Endodermal cell (in vitro differentiated cells): ENCODE measurements at regions not wholly inside any gene's neighbourhood (a gene's known extent, or its start where the extent isn't known, plus 50 kb on each side); places are given as distances from the start of the nearest gene placed in this dataset.
"Not testable (repeated sequence)": the region's sequence is repeated elsewhere in the genome, so short reads cannot be mapped to it uniquely, and the experiment has no call there.

Experiments
- DNase-seq: peaks from one replicate; pipeline ENCODE4 v3.0.0-alpha.2; 2017
- H3K27ac ChIP-seq: 2 replicates; pipeline ENCODE4 v1.5.1; 2013; ENCODE audit warnings: mild to moderate bottlenecking, low read depth, low read length, moderate library complexity
- H3K27me3 ChIP-seq: 2 replicates; pipeline ENCODE4 v1.6.1; 2013; ENCODE audit warnings: mild to moderate bottlenecking, low read length, moderate library complexity; ENCODE audit not compliant: insufficient read depth, control insufficient read depth, poor library complexity, severe bottlenecking
- H3K36me3 ChIP-seq: 2 replicates; pipeline ENCODE4 v1.7.0; 2013; ENCODE audit warnings: mild to moderate bottlenecking, low read length, moderate library complexity; ENCODE audit not compliant: control insufficient read depth, insufficient read depth
- H3K4me1 ChIP-seq: one replicate; pipeline ENCODE4 v1.7.0; 2013; ENCODE audit warnings: low read length; ENCODE audit not compliant: control insufficient read depth, insufficient read depth
- H3K4me3 ChIP-seq: 2 replicates; pipeline ENCODE4 v1.5.1; 2013; ENCODE audit warnings: mild to moderate bottlenecking, low read length, moderate library complexity
- H3K9ac ChIP-seq: 2 replicates; pipeline ENCODE4 v1.6.1; 2013; ENCODE audit warnings: mild to moderate bottlenecking, low read length, moderate library complexity; ENCODE audit not compliant: poor library complexity, severe bottlenecking; ENCODE audit errors: extremely low read depth
- H3K9me3 ChIP-seq: 2 replicates; pipeline ENCODE4 v1.6.1; 2013; ENCODE audit warnings: mild to moderate bottlenecking, low read length, moderate library complexity; ENCODE audit not compliant: control insufficient read depth
- H3K27ac Mint-ChIP-seq: 2 replicates; pipeline ENCODE4 v1.8.0; 2020; ENCODE audit warnings: mixed read lengths
- H3K27me3 Mint-ChIP-seq: 2 replicates; pipeline ENCODE4 v1.8.0; 2021; ENCODE audit warnings: mild to moderate bottlenecking, mixed read lengths; ENCODE audit not compliant: insufficient read depth
- H3K36me3 Mint-ChIP-seq: 2 replicates; pipeline ENCODE4 v1.8.0; 2020; ENCODE audit warnings: low read depth, mixed read lengths
- H3K4me1 Mint-ChIP-seq: 2 replicates; pipeline ENCODE4 v1.8.0; 2020; ENCODE audit warnings: mixed read lengths
- H3K4me3 Mint-ChIP-seq: 2 replicates; pipeline ENCODE4 v1.8.0; 2020; ENCODE audit warnings: mild to moderate bottlenecking, moderate library complexity, mixed read lengths
- H3K9me3 Mint-ChIP-seq: 2 replicates; pipeline ENCODE4 v1.8.0; 2020; ENCODE audit warnings: mild to moderate bottlenecking, mixed read lengths
- CTCF ChIP-seq: fragments of 200-600 bp; sonication (generic); conservative IDR thresholded peaks from 2 replicates; pipeline ENCODE4 v1.5.0; 2021; ENCODE audit warnings: antibody characterized with exemption, mild to moderate bottlenecking
- WGBS, 2 experiments: methylation state at CpG; one replicate each; pipeline versions ENCODE4 v1.1.5 to v1.1.7; 2013; ENCODE audit warnings: missing lambda C conversion rate in 2 of 2, mixed read lengths in 1 of 2; ENCODE audit not compliant: insufficient coverage in 1 of 2, insufficient read length in 1 of 2; 5-methylcytosine and 5-hydroxymethylcytosine counted together

GRCh38 chr19:20470345-20471135 is 95.0 kb downstream of the ZNF737 start:
- Histone ChIP-seq H3K27ac (no peak overlapping the region), H3K4me3 (no peak overlapping the region), H3K4me1 (no peaks in the 10 kb centered on the region), H3K36me3 (no peaks in the 10 kb centered on the region), H3K9ac (no peak overlapping the region), H3K9me3 (peaks cover 13% of the 10 kb centered on the region), H3K27me3 (no peaks in the 10 kb centered on the region)
- Mint-ChIP-seq H3K27ac (no peak overlapping the region), H3K9me3 (peaks cover 8% of the 10 kb centered on the region), H3K4me3 (no peak overlapping the region), H3K36me3 (no peaks in the 10 kb centered on the region), H3K27me3 (peaks cover 2% of the 10 kb centered on the region), H3K4me1 (peaks cover 20% of the 10 kb centered on the region)
- DNase-seq, result no peak
- no peak for TF ChIP-seq CTCF
- WGBS, 2 experiments, result 95% methylated on average over 4 of the region's 4 CpGs; no CpG with 5 or more reads in 1 of the 2 experiments

GRCh38 chr19:20466638-20466990 is 99.0 kb downstream of the ZNF737 start:
- not testable (repeated sequence) for H3K27ac ChIP-seq, H3K4me1 ChIP-seq, H3K9me3 Mint-ChIP-seq, H3K4me3 ChIP-seq, H3K36me3 Mint-ChIP-seq, H3K27me3 Mint-ChIP-seq, H3K27me3 ChIP-seq, H3K36me3 ChIP-seq, H3K9ac ChIP-seq
- Mint-ChIP-seq H3K4me3 (peak overlapping the region; percentile 26), H3K27ac (peak overlapping the region; percentile 77), H3K4me1 (peaks cover 20% of the 10 kb centered on the region)
- H3K9me3 ChIP-seq, result peaks cover 13% of the 10 kb centered on the region
- peak; percentile 44 for DNase-seq

GRCh38 chr19:20465922-20466637 is 99.5 kb downstream of the ZNF737 start:
- H3K27ac ChIP-seq, DNase-seq, H3K4me3 ChIP-seq, H3K27me3 Mint-ChIP-seq, H3K9me3 Mint-ChIP-seq, H3K4me3 Mint-ChIP-seq, H3K27me3 ChIP-seq, H3K9ac ChIP-seq, H3K36me3 ChIP-seq, H3K4me1 ChIP-seq, H3K36me3 Mint-ChIP-seq: not testable (repeated sequence)
- peak overlapping the region; percentile 62 for H3K27ac Mint-ChIP-seq
- WGBS, 2 experiments, result 86% methylated on average over 2 of the region's 5 CpGs; no CpG with 5 or more reads in 1 of the 2 experiments
- peaks cover 13% of the 10 kb centered on the region for H3K9me3 ChIP-seq
- peaks cover 19% of the 10 kb centered on the region for H3K4me1 Mint-ChIP-seq

- Histone ChIP-seq H3K4me1 (no peaks in the 10 kb centered on the region), H3K9me3 (no peaks in the 10 kb centered on the region), H3K36me3 (no peaks in the 10 kb centered on the region), H3K9ac (no peak overlapping the region), H3K27ac (no peak overlapping the region), H3K27me3 (no peaks in the 10 kb centered on the region), H3K4me3 (no peak overlapping the region)
- WGBS, 2 experiments, result 83 to 86% methylated on average over 1 to 2 of the region's 2 CpGs
- H3K4me3 Mint-ChIP-seq, result no peak overlapping the region
- H3K9me3 Mint-ChIP-seq, result no peaks in the 10 kb centered on the region
- no peaks in the 10 kb centered on the region for H3K36me3 Mint-ChIP-seq
- DNase-seq, result no peak
- TF ChIP-seq CTCF, result no peak
- H3K27ac Mint-ChIP-seq, result no peak overlapping the region
- peaks cover 5% of the 10 kb centered on the region for H3K4me1 Mint-ChIP-seq
- no peaks in the 10 kb centered on the region for H3K27me3 Mint-ChIP-seq
These were observed 112.1 kb downstream of the ZNF737 start for GRCh38 chr19:20453425-20453935.
